ENCODE measurements at regions not wholly inside any gene's neighbourhood (a gene's known extent, or its start where the extent isn't known, plus 50 kb on each side); places are given as distances from the start of the nearest gene placed in this dataset.

GRCh38 chr2:220837226-220837625 lies 734.9 kb downstream of the EPHA4 start:
- H3K27me3 ChIP-seq (ENCODE audit: control insufficient read depth in 1 of 2, insufficient read depth in 2 of 2, low read length in 2 of 2), result no peaks in the 10 kb centered on the region
- H3K79me2 ChIP-seq (ENCODE audit: insufficient read depth, low read length), result no peaks in the 10 kb centered on the region
- intact Hi-C loops (cut with micrococcal nuclease; ENCODE audit: unreplicated experiment), result no loop called here
- H3K4me3 ChIP-seq (replicated peaks in 1 of 3; ENCODE audit: insufficient read depth in 1 of 3, low read depth in 2 of 3, low read length in 3 of 3), result no peak overlapping the region
- BruUV-seq (replicated peaks), result no TSS peak
- CTCF ChIA-PET (ENCODE audit: low intra/inter-chr PET ratio, low total read pairs), result no interaction called here
- no peak overlapping the region for H3K9ac ChIP-seq (ENCODE audit: insufficient read depth, low read depth, low read length)
- H2AFZ ChIP-seq (ENCODE audit: low read length), result no peak overlapping the region
- TF ChIP-seq MAZ (IDR thresholded peaks at IDR 0.05; ENCODE audit: borderline replicate concordance, low read depth, low read length), result no peak
- no peak for TF ChIP-seq MAZ (CRISPR knock-in tag; IDR thresholded peaks at IDR 0.05; ENCODE audit: low read depth)
- TF ChIP-seq ZNF7 (CRISPR knock-in tag; IDR thresholded peaks at IDR 0.05), result no peak
- no peak for TF ChIP-seq MTA1 (CRISPR knock-in tag; IDR thresholded peaks at IDR 0.05; ENCODE audit: borderline replicate concordance)
- TF ChIP-seq ZNF615 (CRISPR knock-in tag; IDR thresholded peaks at IDR 0.05; ENCODE audit: borderline replicate concordance), result no peak
- no peak overlapping the region for H3K27ac ChIP-seq (ENCODE audit: extremely low read length, insufficient read depth, low read length)
- ATAC-seq, result no peak
- no peaks in the 10 kb centered on the region for H3K36me3 ChIP-seq (replicated peaks in 1 of 2; ENCODE audit: control insufficient read depth in 1 of 2, insufficient read depth in 2 of 2, low read length in 2 of 2)
- no peaks in the 10 kb centered on the region for H4K20me1 ChIP-seq (ENCODE audit: insufficient read depth, low read length)
- WGBS (ENCODE audit: low lambda C conversion rate), result 4% methylated on average over 2 of the region's 2 CpGs
- FAIRE-seq, result no peak
- H3K4me1 ChIP-seq (ENCODE audit: insufficient read depth, low read length), result no peaks in the 10 kb centered on the region
- in situ Hi-C loops (cut with HindIII; ENCODE audit: extremely low pct_ligation_motif_present, low pct_unique_long_range_greater_than_20kb), result no loop called here
- no peak overlapping the region for H3K4me2 ChIP-seq (ENCODE audit: low read depth, low read length)
- DNase-seq (ENCODE audit: low spot score), result no peak
- POLR2A ChIA-PET, result no interaction called here
- peaks cover 11% of the 10 kb centered on the region for H3K9me3 ChIP-seq (ENCODE audit: low read length)

GRCh38 chr2:220842901-220843665 lies 729.0 kb downstream of the EPHA4 start:
- no peaks in the 10 kb centered on the region for H3K79me2 ChIP-seq (ENCODE audit: insufficient read depth, low read length)
- H3K4me3 ChIP-seq (replicated peaks in 1 of 3; ENCODE audit: insufficient read depth in 1 of 3, low read depth in 2 of 3, low read length in 3 of 3), result no peak overlapping the region
- in situ Hi-C loops (cut with HindIII; ENCODE audit: extremely low pct_ligation_motif_present, low pct_unique_long_range_greater_than_20kb), result no loop called here
- no peak overlapping the region for H3K27ac ChIP-seq (ENCODE audit: extremely low read length, insufficient read depth, low read length)
- ChIA-PET CTCF (ENCODE audit: low intra/inter-chr PET ratio, low total read pairs) (no interaction called here), POLR2A (no interaction called here)
- H3K27me3 ChIP-seq (ENCODE audit: control insufficient read depth in 1 of 2, insufficient read depth in 2 of 2, low read length in 2 of 2), result no peaks in the 10 kb centered on the region
- 35% methylated on average over 4 of the region's 4 CpGs for WGBS (ENCODE audit: low lambda C conversion rate)
- no peak for DNase-seq (ENCODE audit: low spot score)
- intact Hi-C loops (cut with micrococcal nuclease; ENCODE audit: unreplicated experiment), result no loop called here
- BruUV-seq (replicated peaks), result no TSS peak
- H4K20me1 ChIP-seq (ENCODE audit: insufficient read depth, low read length), result no peaks in the 10 kb centered on the region
- H3K36me3 ChIP-seq (replicated peaks in 1 of 2; ENCODE audit: control insufficient read depth in 1 of 2, insufficient read depth in 2 of 2, low read length in 2 of 2), result no peaks in the 10 kb centered on the region
- no peak overlapping the region for H3K4me2 ChIP-seq (ENCODE audit: low read depth, low read length)
- no peak for FAIRE-seq
- H3K9ac ChIP-seq (ENCODE audit: insufficient read depth, low read depth, low read length), result no peak overlapping the region
- H3K9me3 ChIP-seq (ENCODE audit: low read length), result peaks cover 18% of the 10 kb centered on the region
- no peak overlapping the region for H2AFZ ChIP-seq (ENCODE audit: low read length)
- ATAC-seq, result no peak
- H3K4me1 ChIP-seq (ENCODE audit: insufficient read depth, low read length), result no peaks in the 10 kb centered on the region
- TF ChIP-seq DZIP1 (CRISPR knock-in tag; IDR thresholded peaks at IDR 0.05) (no peak), SIN3B (IDR thresholded peaks at IDR 0.05; ENCODE audit: low read length) (no peak), FIP1L1 (IDR thresholded peaks at IDR 0.05; ENCODE audit: borderline replicate concordance, insufficient read depth, low read depth, low read length) (no peak), REST (IDR thresholded peaks at IDR 0.05; ENCODE audit: borderline replicate concordance in 1 of 2, low read depth in 1 of 2, low read length in 2 of 2) (no peak), ZSCAN12 (CRISPR knock-in tag; IDR thresholded peaks at IDR 0.05) (no peak), MAFF (IDR thresholded peaks at IDR 0.05; ENCODE audit: low read depth, low read length) (peak; percentile 82), MAFK (conservative IDR thresholded peaks at IDR 0.05 in 1 of 2, IDR thresholded peaks at IDR 0.05 in 1 of 2; ENCODE audit: low read length in 2 of 2) (peak; percentile 79 to 91)
